ENCODE measurements at regions not wholly inside any gene's neighbourhood (a gene's known extent, or its start where the extent isn't known, plus 50 kb on each side); places are given as distances from the start of the nearest gene placed in this dataset.

GRCh38 chr5:17411436-17412402, 86.3 kb upstream of the TAF11L2 start:
- no peak for TF ChIP-seq CTCF (conservative IDR thresholded peaks at IDR 0.05; ENCODE audit: low read depth, low read length)
- no peak for TF ChIP-seq EZH2 (IDR thresholded peaks at IDR 0.05; ENCODE audit: borderline replicate concordance, low read depth, low read length, poor library complexity, severe bottlenecking)
